Erythroblast (primary cell): ENCODE measurements at regions not wholly inside any gene's neighbourhood (a gene's known extent, or its start where the extent isn't known, plus 50 kb on each side); places are given as distances from the start of the nearest gene placed in this dataset.
"Not testable (repeated sequence)": the region's sequence is repeated elsewhere in the genome, so short reads cannot be mapped to it uniquely, and the experiment has no call there.

Experiments used
- DNase-seq, 2 experiments: peaks; one replicate each; lab custom pipeline; 2025; lab: John Stamatoyannopoulos, UW
- GATA1 ChIP-seq: IDR thresholded peaks from 2 replicates; pipeline ENCODE4 v1.6.1; 2011; ENCODE audit warnings: low read depth, mild to moderate bottlenecking, control low read depth, low read length, moderate library complexity
- POLR2A ChIP-seq: IDR thresholded peaks from 2 replicates; pipeline ENCODE4 v1.6.1; 2011; ENCODE audit warnings: mild to moderate bottlenecking, low read length

DNA sequence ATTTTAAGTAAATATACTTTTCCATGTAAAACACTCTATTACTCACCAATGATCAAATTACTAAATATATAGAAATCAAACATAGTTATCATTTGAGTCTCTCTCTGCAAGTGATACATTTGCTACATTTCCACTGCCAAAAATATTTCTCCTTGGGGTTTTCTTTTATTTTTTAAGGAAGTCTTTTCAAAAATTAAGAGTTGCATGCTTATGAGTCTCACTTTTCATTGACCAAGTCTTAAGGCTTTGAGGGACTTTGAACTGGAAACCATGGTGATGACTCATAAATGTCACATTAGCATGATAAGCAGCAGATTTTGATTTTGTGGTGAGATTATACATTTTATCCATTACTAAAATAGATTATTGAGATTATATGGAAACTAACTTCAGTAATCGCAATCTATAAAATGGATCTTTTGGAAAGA is 152.9 kb downstream of the FAM124B start:
- TF ChIP-seq POLR2A: no peak
- no peak for DNase-seq

- DNase-seq: peak; percentile 6 to 66
- TF ChIP-seq GATA1 (no peak), POLR2A (no peak)
Observed at GRCh38 chr2:224242561-224242960, 159.3 kb downstream of the FAM124B start.

DNA sequence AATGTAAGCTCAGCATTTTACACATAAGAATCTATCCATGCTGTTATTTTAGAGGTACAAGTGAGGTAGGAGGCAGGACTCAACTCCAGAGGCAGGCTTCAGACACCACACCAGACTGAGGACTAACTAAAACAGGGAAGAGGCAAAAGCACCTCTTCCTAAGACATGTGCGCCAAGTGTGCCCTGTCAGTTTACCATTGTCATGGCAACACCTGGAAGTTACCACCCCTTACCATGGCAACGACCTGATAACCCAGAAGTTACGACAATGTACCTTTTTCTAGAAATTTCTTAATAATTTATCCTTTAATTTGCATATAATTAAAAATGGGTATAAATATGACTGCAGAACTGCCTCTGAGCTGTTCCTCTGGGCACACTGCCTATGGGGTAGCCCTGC is 160.1 kb downstream of the FAM124B start:
- TF ChIP-seq GATA1 (no peak), POLR2A (no peak)

DNA sequence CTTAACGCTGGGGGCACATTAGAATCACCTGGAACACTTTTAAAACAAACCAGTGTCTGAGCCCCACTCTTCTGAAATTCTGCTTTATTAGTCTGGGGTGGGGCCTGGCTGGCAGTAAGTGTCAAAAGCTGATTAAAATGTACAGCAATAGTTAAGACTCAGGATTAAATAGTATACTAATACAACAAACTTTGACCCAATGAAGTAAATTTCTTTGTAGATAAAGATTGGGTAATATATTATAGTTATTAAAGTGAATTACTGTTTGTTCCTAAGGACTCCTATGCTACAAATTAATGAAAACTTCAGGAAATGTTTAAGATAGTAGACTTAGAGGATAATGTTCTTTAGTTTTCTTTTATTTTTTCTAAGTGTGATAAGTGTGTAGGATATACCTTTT is 160.9 kb downstream of the FAM124B start:
- TF ChIP-seq POLR2A (no peak), GATA1 (no peak)
- no peak for DNase-seq

More for the DNA sequence above, 160.1 kb downstream of the FAM124B start:
- DNase-seq: peak; percentile 2 to 32

DNA sequence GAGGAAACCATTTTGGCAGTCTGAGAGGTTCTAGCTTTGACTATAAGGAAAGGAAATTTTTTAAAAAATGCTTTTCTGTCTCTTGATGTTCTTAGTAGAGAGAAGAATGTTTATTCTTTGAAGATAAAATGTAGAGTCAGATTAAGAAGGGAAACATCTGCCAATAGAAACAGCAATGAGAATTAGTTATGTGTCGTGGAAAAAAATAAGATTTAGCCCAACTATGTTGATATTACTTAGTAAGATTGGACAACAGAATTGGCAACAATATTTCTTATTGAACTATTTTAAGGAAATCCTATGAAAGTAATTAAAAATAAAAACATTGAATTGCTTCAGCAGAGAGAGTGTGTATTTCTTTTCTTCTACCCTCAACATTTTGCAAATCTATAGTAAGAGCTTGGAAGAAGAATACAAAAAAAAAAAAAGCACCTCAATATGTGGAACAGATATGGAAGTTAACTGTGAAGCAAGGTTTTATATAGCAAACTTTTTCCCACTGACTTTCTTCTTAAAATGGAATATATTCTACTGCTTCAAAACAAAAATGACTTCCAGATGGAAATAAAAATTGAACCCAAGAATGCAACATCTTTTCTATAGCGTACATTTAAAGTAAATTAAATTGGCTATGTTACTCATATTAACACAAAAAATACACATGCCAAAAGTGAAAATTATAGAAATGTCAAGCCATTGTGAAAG is 177.9 kb downstream of the FAM124B start:
- TF ChIP-seq POLR2A (no peak), GATA1 (no peak)
- DNase-seq: no peak

DNA sequence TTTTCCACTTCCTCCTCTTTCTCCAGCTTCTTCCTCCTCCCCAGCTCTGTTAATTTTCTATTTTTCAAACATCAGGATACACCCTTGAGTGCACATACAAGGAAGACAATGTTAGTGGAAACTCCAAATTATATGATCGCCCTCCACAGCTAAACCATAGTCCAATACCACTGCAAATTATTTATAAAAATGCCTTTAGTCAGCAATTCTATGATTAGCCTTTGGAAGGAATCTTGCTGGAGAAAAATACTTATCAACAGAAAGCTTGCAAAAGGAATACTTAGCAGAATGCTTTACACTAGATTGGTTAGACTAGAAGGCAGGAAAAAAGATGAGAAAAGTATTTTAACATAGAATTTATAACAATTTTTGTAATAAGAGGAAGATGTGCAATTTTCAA is 178.9 kb downstream of the FAM124B start:
- no peak for DNase-seq
- TF ChIP-seq GATA1 (no peak), POLR2A (no peak)

DNA sequence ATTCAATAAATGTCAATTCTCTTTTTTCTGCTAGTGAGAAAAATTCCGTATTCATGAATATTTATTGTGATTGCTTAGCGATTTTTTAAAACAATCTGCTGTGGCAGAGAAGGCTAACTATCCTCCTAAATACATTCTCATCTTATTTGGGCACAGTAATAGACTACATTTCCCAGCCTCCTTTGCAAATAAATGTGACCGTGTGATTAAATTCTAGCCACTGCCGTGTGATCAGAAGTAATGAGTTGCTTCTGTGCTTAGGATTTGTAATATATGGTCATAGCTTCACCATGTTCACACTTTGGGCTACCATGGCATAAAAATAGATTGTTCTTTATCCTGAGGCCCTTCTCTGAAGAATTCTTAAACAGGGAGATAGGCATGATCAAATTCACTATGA is 179.6 kb downstream of the FAM124B start:
- TF ChIP-seq POLR2A: no peak
- TF ChIP-seq GATA1: no peak
- DNase-seq: no peak

DNA sequence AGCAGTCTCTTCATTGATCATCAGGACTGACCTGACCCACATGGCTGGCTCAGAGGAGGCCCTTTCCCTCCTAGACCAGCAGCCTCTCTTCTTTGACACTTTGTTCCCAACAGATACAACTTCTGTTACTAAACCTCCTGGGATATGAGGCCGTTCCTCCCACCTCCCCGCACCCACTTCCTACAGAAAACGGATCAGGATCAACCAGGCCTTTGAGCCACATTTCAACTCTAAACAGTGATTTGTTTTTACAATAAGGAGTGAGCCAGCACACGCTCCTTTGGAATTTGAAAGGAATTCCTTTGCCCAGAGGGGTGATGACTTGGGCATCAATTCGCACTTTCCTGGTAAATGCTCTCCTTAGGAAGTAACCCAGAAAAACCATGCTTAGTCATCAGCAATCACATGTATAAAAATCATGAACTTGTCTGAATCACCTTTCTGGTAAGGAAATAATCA is 180.4 kb downstream of the FAM124B start:
- DNase-seq: no peak
- no peak for TF ChIP-seq GATA1
- no peak for TF ChIP-seq POLR2A

- TF ChIP-seq POLR2A: no peak
- no peak for TF ChIP-seq GATA1
- DNase-seq: peak in 1 of 2 experiments; percentile 10
Observed at GRCh38 chr2:224220586-224221255, 181.2 kb downstream of the FAM124B start.

GRCh38 chr2:224219781-224220180 is 180.7 kb upstream of the SERPINE2 start:
- no peak for DNase-seq
- no peak for TF ChIP-seq GATA1

GRCh38 chr2:224217962-224218347 is 178.9 kb upstream of the SERPINE2 start:
- TF ChIP-seq GATA1 (no peak), POLR2A (no peak)
- peak in 1 of 2 experiments; percentile 4 for DNase-seq

GRCh38 chr2:224217233-224217961 is 178.3 kb upstream of the SERPINE2 start:
- TF ChIP-seq GATA1: no peak
- no peak for TF ChIP-seq POLR2A
- DNase-seq: no peak

DNA sequence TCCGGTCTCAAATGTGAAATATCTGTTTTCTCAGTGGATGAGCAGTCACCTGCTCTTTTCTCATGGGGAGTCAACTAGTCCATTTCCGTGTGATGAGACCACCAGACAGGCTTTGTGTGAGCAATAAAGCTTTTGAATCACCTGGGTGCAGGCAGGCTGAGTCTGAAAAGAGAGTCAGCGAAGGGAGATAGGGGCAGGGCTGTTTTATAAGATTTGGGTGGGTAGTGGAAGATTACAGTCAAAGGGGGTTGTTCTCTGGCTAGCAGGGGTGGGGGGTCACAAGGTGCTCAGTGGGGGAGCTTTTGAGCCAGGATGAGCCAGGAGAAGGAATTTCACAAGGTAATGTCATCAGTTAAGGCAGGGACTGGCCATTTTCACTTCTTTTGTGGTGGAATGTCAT is 176.5 kb upstream of the SERPINE2 start:
- not testable (repeated sequence) for DNase-seq

DNA sequence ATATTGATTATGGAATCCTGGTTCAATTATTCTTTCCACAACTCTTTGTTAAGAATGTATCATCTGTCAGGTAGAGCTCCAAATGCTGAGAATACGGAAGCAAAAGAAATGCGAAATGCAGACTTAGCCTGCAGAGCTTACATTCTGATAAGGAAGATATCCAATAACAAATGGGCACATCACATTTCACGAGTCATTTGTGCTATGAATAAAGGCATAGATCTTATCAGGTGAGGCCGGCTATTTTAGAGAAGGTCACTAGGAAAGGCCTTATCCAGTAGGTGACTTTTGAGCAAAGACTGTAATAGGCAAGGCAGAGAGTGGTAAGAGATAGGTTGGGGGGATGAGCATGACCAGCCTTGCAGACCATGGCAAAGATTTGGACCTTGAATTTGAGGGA is 174.3 kb upstream of the SERPINE2 start:
- TF ChIP-seq POLR2A (no peak), GATA1 (no peak)
- no peak for DNase-seq
